HUES64 (cell line): ENCODE measurements at regions not wholly inside any gene's neighbourhood (a gene's known extent, or its start where the extent isn't known, plus 50 kb on each side); places are given as distances from the start of the nearest gene placed in this dataset.
"Not testable (repeated sequence)": the region's sequence is repeated elsewhere in the genome, so short reads cannot be mapped to it uniquely, and the experiment has no call there.

ENCODE experiments used
- H3K27ac ChIP-seq: 2 replicates; pipeline ENCODE4 v1.7.0; 2013; ENCODE audit warnings: low read depth, low read length, inconsistent platforms
- H3K27me3 ChIP-seq: 2 replicates; pipeline ENCODE4 v1.6.1; 2013; ENCODE audit warnings: mild to moderate bottlenecking, low read length; ENCODE audit not compliant: insufficient read depth
- H3K36me3 ChIP-seq: 2 replicates; pipeline ENCODE4 v1.6.1; 2013; ENCODE audit warnings: mild to moderate bottlenecking, low read length; ENCODE audit not compliant: insufficient read depth
- H3K4me1 ChIP-seq: 2 replicates; pipeline ENCODE4 v1.6.1; 2013; ENCODE audit warnings: mild to moderate bottlenecking, low read length, moderate library complexity; ENCODE audit not compliant: insufficient read depth
- H3K4me3 ChIP-seq: 2 replicates; pipeline ENCODE4 v1.5.1; 2013; ENCODE audit warnings: mild to moderate bottlenecking, low read length, moderate library complexity
- H3K9ac ChIP-seq: 2 replicates; pipeline ENCODE4 v1.6.1; 2013; ENCODE audit warnings: mild to moderate bottlenecking, low read depth, low read length
- H3K9me3 ChIP-seq: 2 replicates; pipeline ENCODE4 v1.6.1; 2013; ENCODE audit warnings: low read depth, low read length; ENCODE audit not compliant: insufficient read depth
- WGBS: fragments of 150-250, 120-280 bp; methylation state at CpG from one replicate; pipeline ENCODE4 v1.1.7; 2013; ENCODE audit warnings: missing lambda C conversion rate; 5-methylcytosine and 5-hydroxymethylcytosine counted together

DNA sequence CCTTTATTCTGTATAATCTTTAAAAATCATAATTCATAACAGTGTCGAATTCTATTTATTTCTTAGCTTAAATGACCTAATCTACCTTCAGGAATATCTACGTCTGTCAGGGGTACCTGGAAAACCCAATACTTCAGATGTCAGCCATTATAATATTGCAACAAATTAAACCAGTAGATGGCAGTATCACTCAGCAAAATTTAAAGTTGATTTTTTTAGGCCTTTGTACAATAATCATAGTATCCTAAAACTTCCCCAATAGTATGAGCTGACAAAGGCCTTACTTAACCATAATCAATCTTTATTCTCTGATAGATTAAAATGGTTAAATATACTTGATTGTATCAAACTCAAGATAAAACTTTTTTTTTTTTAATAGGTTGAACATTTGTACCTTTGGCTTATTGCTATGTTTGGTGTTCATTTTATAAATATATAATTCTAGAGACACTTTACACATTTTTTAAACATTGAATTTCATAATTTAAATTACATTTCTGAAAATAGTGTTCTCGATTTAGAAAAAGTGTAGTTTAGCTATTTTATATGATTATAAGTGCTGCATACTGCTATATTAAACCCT is 830.2 kb upstream of the SPRY2 start:
- Histone ChIP-seq H3K4me1 (no peaks in the 10 kb centered on the region), H3K27me3 (no peaks in the 10 kb centered on the region), H3K9ac (no peak overlapping the region), H3K27ac (no peak overlapping the region), H3K9me3 (no peaks in the 10 kb centered on the region), H3K4me3 (no peak overlapping the region), H3K36me3 (no peaks in the 10 kb centered on the region)
- 44% methylated on average over 2 of the region's 3 CpGs for WGBS

- H3K27me3 ChIP-seq, H3K36me3 ChIP-seq, H3K9ac ChIP-seq, H3K27ac ChIP-seq, H3K4me3 ChIP-seq, H3K9me3 ChIP-seq, H3K4me1 ChIP-seq: not testable (repeated sequence)
- 85% methylated on average over 1 of the region's 1 CpG for WGBS
Observed at GRCh38 chr13:81163823-81164222, 822.9 kb upstream of the SPRY2 start.

DNA sequence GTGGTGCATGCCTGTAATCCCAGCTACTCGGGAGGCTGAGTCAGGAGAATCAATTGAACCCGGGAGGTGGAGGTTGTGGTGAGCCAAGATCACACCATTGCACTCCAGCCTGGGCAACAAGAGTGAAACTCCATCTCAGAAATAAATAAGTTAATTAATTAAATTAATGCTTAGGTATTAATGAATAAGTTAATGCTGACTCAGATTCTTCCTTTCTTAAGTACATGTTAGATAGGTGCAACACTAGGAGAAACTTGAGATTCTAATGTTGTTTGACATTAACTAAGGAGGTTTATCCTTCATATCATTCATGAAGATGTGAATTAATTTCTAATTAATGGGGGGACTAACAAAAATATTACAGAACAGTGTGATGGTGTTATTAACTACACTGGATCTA is 812.6 kb upstream of the SPRY2 start:
- no peak overlapping the region for H3K4me3 ChIP-seq
- H3K36me3 ChIP-seq, result no peaks in the 10 kb centered on the region
- H3K4me1 ChIP-seq, result no peaks in the 10 kb centered on the region
- H3K27me3 ChIP-seq, result no peaks in the 10 kb centered on the region
- WGBS, result 91% methylated on average over 2 of the region's 2 CpGs
- H3K9ac ChIP-seq, result no peak overlapping the region
- H3K9me3 ChIP-seq, result no peaks in the 10 kb centered on the region
- no peak overlapping the region for H3K27ac ChIP-seq

- H3K4me3 ChIP-seq, result no peak overlapping the region
- H3K4me1 ChIP-seq, result peaks cover 3% of the 10 kb centered on the region; the same call in 1 of the 2 replicates
- WGBS, result 95% methylated on average over 1 of the region's 2 CpGs
Observed at GRCh38 chr13:81148822-81149221, 807.9 kb upstream of the SPRY2 start.

DNA sequence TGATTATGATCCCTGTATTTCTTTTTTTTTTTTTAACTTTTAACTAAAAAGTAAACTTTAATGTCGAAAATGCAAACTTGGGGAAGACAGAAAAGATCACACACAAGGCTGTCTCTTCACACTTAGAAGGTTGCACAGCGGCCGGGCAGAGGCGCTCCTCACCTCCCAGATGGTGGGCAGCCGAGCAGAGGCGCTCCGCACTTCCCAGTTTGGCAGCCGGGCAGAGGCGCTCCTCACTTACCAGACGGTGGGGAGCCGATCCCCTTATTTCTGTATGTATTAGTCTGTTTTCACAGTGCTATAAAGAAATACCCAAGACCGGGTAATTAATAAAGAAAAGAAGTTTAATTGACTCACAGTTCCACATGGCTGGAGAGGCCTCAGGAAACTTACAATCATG is 805.6 kb upstream of the SPRY2 start:
- H3K4me1 ChIP-seq, result peaks cover 15% of the 10 kb centered on the region
- H3K9ac ChIP-seq, H3K27me3 ChIP-seq, H3K9me3 ChIP-seq, H3K36me3 ChIP-seq, H3K4me3 ChIP-seq, H3K27ac ChIP-seq: not testable (repeated sequence)
- WGBS, result 98% methylated on average over 12 of the region's 12 CpGs

More at GRCh38 chr13:81148822-81149221, 807.9 kb upstream of the SPRY2 start:
- no peak overlapping the region for H3K27ac ChIP-seq
- H3K27me3 ChIP-seq, result no peaks in the 10 kb centered on the region
- peaks cover 7% of the 10 kb centered on the region; the same call in 1 of the 2 replicates for H3K9me3 ChIP-seq
- no peaks in the 10 kb centered on the region for H3K36me3 ChIP-seq
- no peak overlapping the region for H3K9ac ChIP-seq

- Histone ChIP-seq H3K9ac (no peak overlapping the region), H3K9me3 (peaks cover 7% of the 10 kb centered on the region; the same call in 1 of the 2 replicates), H3K36me3 (no peaks in the 10 kb centered on the region), H3K27me3 (no peaks in the 10 kb centered on the region), H3K4me3 (no peak overlapping the region), H3K27ac (no peak overlapping the region), H3K4me1 (peaks cover 49% of the 10 kb centered on the region)
- WGBS, result 89% methylated on average over 3 of the region's 5 CpGs
Observed at GRCh38 chr13:81142306-81142999, 801.5 kb upstream of the SPRY2 start.

DNA sequence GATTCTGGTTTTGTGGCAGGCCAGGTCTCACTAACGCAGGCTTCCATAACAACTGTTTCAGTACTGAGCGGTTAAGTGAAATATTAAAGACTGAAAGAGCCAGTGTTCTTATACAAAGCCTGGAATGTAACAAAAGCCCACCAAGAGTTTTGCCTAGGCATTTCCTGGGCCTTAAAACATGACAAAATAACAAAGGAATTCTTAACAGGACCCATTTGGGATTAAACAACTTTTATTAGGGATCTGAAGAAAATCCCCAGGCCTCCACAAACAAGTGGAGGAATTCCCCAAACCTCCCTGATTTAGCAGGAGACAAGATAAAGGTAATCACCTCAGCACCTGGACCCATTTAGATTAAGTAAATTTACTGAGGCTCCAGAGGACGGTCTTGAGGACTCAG is 799.7 kb upstream of the SPRY2 start:
- Histone ChIP-seq H3K36me3 (no peaks in the 10 kb centered on the region), H3K4me1 (peaks cover 49% of the 10 kb centered on the region), H3K9me3 (0 out of 2 replicates have a peak, but pooled peaks cover under 1% of the 10 kb centered on the region), H3K27ac (peak overlapping the region; percentile 92), H3K9ac (peak overlapping the region; percentile 45), H3K4me3 (no peak overlapping the region; the same call in 1 of the 2 replicates), H3K27me3 (no peaks in the 10 kb centered on the region)
- 32% methylated on average over 2 of the region's 3 CpGs for WGBS

DNA sequence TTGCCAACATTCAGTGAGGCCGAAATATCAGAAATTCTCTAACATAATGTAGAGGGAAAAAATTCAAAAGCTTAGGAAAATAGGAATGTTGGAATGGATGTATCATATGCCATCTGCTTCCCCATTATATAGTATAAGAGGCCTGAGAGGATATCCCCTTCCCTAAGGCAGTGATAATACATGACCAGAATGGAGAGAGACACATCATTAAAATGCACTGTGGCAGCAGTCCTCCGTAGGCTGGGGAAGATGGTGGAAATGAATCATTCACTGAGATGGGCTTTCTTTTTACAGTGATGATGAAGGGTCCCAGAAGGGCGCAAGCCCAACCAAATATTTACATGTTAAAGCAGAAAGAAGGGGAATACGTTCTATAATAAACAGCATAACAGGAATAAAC is 799.1 kb upstream of the SPRY2 start:
- H3K9ac ChIP-seq, result peak overlapping the region; percentile 45; the same call in 1 of the 2 replicates
- WGBS, result 82% methylated on average over 3 of the region's 4 CpGs
- no peaks in the 10 kb centered on the region for H3K27me3 ChIP-seq
- H3K4me1 ChIP-seq, result peaks cover 49% of the 10 kb centered on the region
- H3K36me3 ChIP-seq, result no peaks in the 10 kb centered on the region
- peak overlapping the region; percentile 92 for H3K27ac ChIP-seq
- no peak overlapping the region for H3K4me3 ChIP-seq
- no peaks in the 10 kb centered on the region for H3K9me3 ChIP-seq

DNA sequence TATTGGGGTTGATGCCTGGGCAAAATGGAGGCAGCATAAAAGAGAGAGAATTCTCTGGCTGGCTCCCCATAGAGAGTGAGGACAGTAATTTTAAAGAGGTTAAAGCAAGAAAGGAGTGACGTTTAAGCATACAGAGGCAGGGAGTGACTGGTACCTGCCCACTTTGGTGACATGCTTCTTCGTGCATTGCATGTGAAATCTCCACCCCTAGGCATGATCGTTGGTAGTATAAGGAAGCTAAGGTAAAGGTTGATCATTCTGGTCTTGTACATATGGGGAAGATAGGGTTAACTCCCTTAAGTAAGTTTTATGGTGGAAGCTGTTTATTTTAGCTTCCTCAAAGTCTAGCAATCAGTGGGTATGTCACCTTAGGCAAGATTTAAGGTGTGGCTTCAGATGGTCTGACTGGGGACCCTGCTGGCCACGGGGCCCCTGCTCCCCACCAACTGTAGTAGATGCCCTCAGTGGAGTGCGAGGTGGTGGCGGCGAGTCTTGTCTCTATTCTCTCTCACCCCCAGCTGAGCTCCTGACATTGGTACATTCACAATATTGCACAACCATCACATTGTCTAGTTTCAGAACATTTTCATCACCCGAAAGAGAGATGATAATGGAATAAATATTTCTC is 797.5 kb upstream of the SPRY2 start:
- no peak overlapping the region for H3K9ac ChIP-seq
- 95% methylated on average over 7 of the region's 8 CpGs for WGBS
- H3K27me3 ChIP-seq, result no peaks in the 10 kb centered on the region
- H3K4me3 ChIP-seq, result no peak overlapping the region
- no peaks in the 10 kb centered on the region for H3K36me3 ChIP-seq
- no peaks in the 10 kb centered on the region for H3K9me3 ChIP-seq
- peaks cover 44% of the 10 kb centered on the region for H3K4me1 ChIP-seq
- no peak overlapping the region for H3K27ac ChIP-seq

DNA sequence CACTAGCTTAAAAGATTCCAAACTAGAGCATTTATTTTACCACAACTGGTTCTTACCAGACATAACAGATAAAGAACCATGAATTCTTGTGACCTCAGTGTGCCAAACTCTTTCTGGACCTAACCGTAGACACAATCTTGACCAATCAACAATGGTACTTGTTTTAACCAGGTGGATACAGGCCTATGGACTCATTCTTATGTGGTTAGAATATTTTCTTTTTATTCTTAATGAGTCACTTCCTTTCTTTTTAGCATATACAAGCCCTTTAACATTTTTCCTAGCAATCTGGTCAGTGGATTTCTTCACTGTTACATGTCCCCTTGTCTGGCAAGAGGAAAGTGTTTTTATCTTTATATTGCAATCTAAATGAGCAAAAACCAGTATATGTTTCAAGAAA is 792.1 kb upstream of the SPRY2 start:
- no peaks in the 10 kb centered on the region for H3K27me3 ChIP-seq
- H3K9ac ChIP-seq, result no peak overlapping the region
- H3K36me3 ChIP-seq, result no peaks in the 10 kb centered on the region
- H3K9me3 ChIP-seq, result 0 out of 2 replicates have a peak, but pooled peaks cover 4% of the 10 kb centered on the region
- 94% methylated on average over 1 of the region's 1 CpG for WGBS
- no peak overlapping the region for H3K4me3 ChIP-seq
- H3K4me1 ChIP-seq, result peaks cover 10% of the 10 kb centered on the region; the same call in 1 of the 2 replicates
- H3K27ac ChIP-seq, result no peak overlapping the region

DNA sequence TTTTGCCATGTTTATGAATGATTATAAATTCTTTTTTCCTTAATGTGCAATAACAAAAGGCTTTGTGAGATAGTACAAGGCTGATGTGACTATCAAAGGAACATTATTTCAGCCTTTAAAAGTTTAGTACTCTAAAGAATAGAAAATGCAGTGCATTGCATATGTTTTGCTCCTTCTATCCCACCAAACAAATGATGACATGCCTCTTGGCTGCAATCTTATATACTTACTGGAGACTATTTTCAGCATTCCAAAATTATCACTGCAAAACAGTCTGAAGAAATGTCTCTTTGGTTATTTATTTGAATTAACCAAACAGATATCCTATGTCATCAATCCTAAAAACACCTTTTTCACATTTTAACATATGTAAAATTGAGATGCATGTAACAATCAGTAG is 776.5 kb upstream of the SPRY2 start:
- Histone ChIP-seq H3K9ac (no peak overlapping the region), H3K36me3 (no peaks in the 10 kb centered on the region), H3K27ac (no peak overlapping the region), H3K9me3 (no peaks in the 10 kb centered on the region), H3K4me1 (no peaks in the 10 kb centered on the region), H3K27me3 (no peaks in the 10 kb centered on the region), H3K4me3 (no peak overlapping the region)
